Parathyroid adenoma (tissue), 2 donors: ENCODE measurements at regions not wholly inside any gene's neighbourhood (a gene's known extent, or its start where the extent isn't known, plus 50 kb on each side); places are given as distances from the start of the nearest gene placed in this dataset.

Experiments used
- H2AFZ ChIP-seq: fragments of 300-600 bp; sonication (generic); one replicate; pipeline ENCODE4 v1.7.0; 2017; ENCODE audit warnings: antibody characterized with exemption, mild to moderate bottlenecking
- H3K27ac ChIP-seq: fragments of 300-600 bp; sonication (generic); one replicate; pipeline ENCODE4 v1.7.0; 2017
- H3K27me3 ChIP-seq: fragments of 300-600 bp; sonication (generic); one replicate; pipeline ENCODE4 v1.7.0; 2017; ENCODE audit warnings: low read length; ENCODE audit not compliant: control insufficient read depth, insufficient read depth
- H3K36me3 ChIP-seq: fragments of 300-600 bp; sonication (generic); one replicate; pipeline ENCODE4 v1.7.0; 2017; ENCODE audit warnings: low read length; ENCODE audit not compliant: control insufficient read depth, insufficient read depth
- H3K4me1 ChIP-seq: fragments of 300-600 bp; sonication (generic); one replicate; pipeline ENCODE4 v1.7.0; 2017; ENCODE audit warnings: control low read depth
- H3K4me2 ChIP-seq: fragments of 300-600 bp; sonication (generic); one replicate; pipeline ENCODE4 v1.7.0; 2017; ENCODE audit warnings: low read length
- H3K4me3 ChIP-seq: fragments of 300-600 bp; sonication (generic); one replicate; pipeline ENCODE4 v1.7.0; 2017; ENCODE audit warnings: low read depth, low read length
- H3K79me2 ChIP-seq: fragments of 300-600 bp; sonication (generic); one replicate; pipeline ENCODE4 v1.7.0; 2017; ENCODE audit warnings: control low read depth
- H3K9ac ChIP-seq: fragments of 300-600 bp; sonication (generic); one replicate; pipeline ENCODE4 v1.7.0; 2017; ENCODE audit warnings: mild to moderate bottlenecking
- H3K9me3 ChIP-seq: fragments of 300-600 bp; sonication (generic); one replicate; pipeline ENCODE4 v1.7.0; 2017; ENCODE audit warnings: low read length; ENCODE audit not compliant: control insufficient read depth
- TF ChIP-seq, protein P1 (sequence below): fragments of 300-600 bp; sonication (generic); IDR thresholded peaks from one replicate; pipeline ENCODE4 v1.7.0; 2017; ENCODE audit warnings: antibody characterized with exemption, mild to moderate bottlenecking
- donor health status: primary hyperparathyroidism.

DNA sequence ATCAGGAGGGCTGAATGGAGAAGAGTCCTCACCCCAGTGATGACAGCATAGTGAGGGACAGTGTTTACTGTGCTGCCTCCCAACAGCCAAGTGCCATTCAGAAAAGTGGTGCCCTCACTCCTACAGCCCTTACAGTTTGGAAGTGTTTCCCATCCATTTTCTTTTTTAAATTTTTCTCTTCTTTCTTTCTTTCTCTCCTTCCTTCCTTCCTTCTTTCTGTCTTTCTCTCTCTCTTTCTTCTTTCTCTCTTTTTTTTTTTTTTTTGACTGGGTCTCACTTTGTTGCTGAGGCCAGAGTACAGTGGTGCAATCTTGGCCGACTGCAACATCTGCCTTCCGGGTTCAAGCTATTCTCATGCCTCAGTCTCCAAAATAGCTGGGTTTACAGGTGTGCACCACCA is 755.3 kb downstream of the UQCRFS1 start:
- Histone ChIP-seq H3K79me2 (no peaks in the 10 kb centered on the region), H2AFZ (no peak overlapping the region), H3K4me2 (no peak overlapping the region), H3K4me3 (no peak overlapping the region), H3K9me3 (no peaks in the 10 kb centered on the region), H3K4me1 (no peaks in the 10 kb centered on the region), H3K27me3 (no peaks in the 10 kb centered on the region), H3K27ac (no peak overlapping the region), H3K9ac (no peak overlapping the region), H3K36me3 (no peaks in the 10 kb centered on the region)
- TF ChIP-seq, protein P1, sequence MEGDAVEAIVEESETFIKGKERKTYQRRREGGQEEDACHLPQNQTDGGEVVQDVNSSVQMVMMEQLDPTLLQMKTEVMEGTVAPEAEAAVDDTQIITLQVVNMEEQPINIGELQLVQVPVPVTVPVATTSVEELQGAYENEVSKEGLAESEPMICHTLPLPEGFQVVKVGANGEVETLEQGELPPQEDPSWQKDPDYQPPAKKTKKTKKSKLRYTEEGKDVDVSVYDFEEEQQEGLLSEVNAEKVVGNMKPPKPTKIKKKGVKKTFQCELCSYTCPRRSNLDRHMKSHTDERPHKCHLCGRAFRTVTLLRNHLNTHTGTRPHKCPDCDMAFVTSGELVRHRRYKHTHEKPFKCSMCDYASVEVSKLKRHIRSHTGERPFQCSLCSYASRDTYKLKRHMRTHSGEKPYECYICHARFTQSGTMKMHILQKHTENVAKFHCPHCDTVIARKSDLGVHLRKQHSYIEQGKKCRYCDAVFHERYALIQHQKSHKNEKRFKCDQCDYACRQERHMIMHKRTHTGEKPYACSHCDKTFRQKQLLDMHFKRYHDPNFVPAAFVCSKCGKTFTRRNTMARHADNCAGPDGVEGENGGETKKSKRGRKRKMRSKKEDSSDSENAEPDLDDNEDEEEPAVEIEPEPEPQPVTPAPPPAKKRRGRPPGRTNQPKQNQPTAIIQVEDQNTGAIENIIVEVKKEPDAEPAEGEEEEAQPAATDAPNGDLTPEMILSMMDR: no peak

DNA sequence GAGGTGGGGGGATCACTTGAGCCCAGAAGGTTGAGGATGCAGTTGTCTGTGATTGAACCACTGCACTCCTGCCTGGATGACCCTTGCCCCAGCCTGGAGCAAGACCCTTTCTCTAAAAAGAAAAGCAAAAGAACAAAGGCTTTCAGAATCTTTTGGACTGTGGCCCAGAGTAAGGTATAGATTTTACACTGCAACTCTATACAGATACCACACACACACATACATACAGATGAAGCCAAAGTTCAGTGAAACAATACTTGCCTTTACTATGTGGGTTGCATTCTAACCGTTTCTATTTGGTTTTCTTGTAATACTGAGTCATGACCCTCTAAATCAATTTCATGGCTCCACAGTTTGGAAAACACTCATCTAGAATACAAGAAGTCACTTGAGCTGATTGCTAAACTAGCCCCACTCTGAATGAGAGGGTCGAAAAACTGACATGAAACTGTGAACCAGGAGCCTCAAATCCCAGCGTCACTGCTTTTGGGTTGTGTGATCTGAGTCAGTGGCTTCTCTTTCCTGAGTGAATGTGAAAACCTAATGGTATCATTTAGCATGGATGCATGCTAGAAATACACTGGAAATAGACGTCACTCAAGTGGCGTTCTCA is 756.1 kb downstream of the UQCRFS1 start:
- Histone ChIP-seq H3K9me3 (no peaks in the 10 kb centered on the region), H3K4me2 (no peak overlapping the region), H3K4me1 (no peaks in the 10 kb centered on the region), H3K9ac (no peak overlapping the region), H3K27me3 (no peaks in the 10 kb centered on the region), H3K4me3 (no peak overlapping the region), H3K79me2 (no peaks in the 10 kb centered on the region), H3K27ac (no peak overlapping the region), H3K36me3 (no peaks in the 10 kb centered on the region), H2AFZ (no peak overlapping the region)
- TF ChIP-seq, protein P1: no peak

DNA sequence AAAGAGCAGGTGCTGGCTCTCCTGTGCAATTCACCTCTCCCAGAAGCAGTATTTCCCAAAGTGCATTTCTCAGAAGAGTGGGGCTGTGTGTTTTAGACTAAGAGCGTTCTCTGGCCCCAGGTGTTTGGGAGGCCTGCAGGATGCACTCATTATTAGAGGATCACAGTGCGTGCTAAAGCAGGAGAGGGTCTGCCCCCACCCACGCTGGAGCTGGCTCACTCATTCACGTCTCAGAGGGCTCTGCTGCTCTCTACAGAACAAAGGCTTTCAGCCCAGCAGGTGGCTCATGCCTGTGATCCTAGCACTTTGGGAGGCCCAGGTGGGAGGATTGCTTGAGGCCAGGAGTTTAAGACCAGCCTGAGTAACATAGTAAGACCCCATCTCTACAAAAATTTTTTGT is 756.7 kb downstream of the UQCRFS1 start:
- no peak overlapping the region for H3K4me3 ChIP-seq
- H3K79me2 ChIP-seq: no peaks in the 10 kb centered on the region
- H3K36me3 ChIP-seq: no peaks in the 10 kb centered on the region
- no peak overlapping the region for H3K27ac ChIP-seq
- H3K4me1 ChIP-seq: no peaks in the 10 kb centered on the region
- no peak overlapping the region for H2AFZ ChIP-seq
- H3K9ac ChIP-seq: no peak overlapping the region
- TF ChIP-seq, protein P1: no peak
- no peaks in the 10 kb centered on the region for H3K9me3 ChIP-seq
- no peaks in the 10 kb centered on the region for H3K27me3 ChIP-seq
- no peak overlapping the region for H3K4me2 ChIP-seq

DNA sequence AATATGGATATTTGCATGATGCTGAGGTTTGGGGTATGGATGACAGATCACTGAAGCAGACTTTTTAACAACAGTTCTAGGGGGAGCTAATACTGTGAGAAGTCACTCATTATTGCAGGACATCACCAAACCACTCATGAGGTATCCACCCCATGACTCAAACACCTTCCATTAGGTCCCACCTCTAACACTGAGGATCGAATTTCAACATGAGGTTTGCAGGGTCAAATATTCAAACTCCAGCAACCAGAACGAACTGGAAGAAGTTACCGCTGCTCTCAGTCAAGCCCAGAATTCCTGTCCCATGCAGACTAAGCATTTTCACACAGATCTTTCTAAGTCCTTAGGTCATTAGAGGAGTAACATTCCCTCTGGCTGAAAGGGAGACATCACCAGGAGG is 758.9 kb downstream of the UQCRFS1 start:
- TF ChIP-seq, protein P1: no peak
- Histone ChIP-seq H3K9me3 (no peaks in the 10 kb centered on the region), H3K79me2 (no peaks in the 10 kb centered on the region), H3K4me2 (no peak overlapping the region), H3K4me1 (no peaks in the 10 kb centered on the region), H3K36me3 (no peaks in the 10 kb centered on the region), H3K4me3 (no peak overlapping the region), H3K27me3 (no peaks in the 10 kb centered on the region), H2AFZ (no peak overlapping the region), H3K27ac (no peak overlapping the region), H3K9ac (no peak overlapping the region)

DNA sequence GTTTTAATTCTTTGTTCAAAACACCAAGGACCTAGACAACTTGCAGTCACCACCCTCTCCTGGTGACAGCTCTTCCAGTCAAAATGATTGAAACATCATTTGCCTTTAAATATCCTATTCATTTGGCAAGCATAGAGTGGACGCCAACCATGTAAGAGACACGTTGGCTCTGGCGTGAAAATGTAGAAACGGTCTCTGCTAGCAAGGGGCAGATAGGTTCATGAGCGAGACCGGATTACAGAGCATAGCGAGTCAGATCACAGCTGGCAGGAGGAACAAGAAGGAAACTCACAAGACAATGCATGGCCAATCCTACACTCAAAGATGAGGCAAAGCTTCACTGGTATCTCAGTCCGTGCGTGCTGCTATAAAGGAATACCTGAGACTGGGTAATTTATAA is 759.5 kb downstream of the UQCRFS1 start:
- no peaks in the 10 kb centered on the region for H3K9me3 ChIP-seq
- H3K79me2 ChIP-seq: no peaks in the 10 kb centered on the region
- no peaks in the 10 kb centered on the region for H3K4me1 ChIP-seq
- H3K27ac ChIP-seq: no peak overlapping the region
- no peak overlapping the region for H2AFZ ChIP-seq
- no peak overlapping the region for H3K9ac ChIP-seq
- TF ChIP-seq, protein P1: no peak
- no peaks in the 10 kb centered on the region for H3K27me3 ChIP-seq
- no peak overlapping the region for H3K4me2 ChIP-seq
- H3K36me3 ChIP-seq: no peaks in the 10 kb centered on the region
- H3K4me3 ChIP-seq: no peak overlapping the region
